H1 (cell line): ENCODE measurements at regions not wholly inside any gene's neighbourhood (a gene's known extent, or its start where the extent isn't known, plus 50 kb on each side); places are given as distances from the start of the nearest gene placed in this dataset.

Source experiments
- EZH2 ChIP-seq: fragments of 200-600 bp; sonication (generic); IDR thresholded peaks from 2 replicates; pipeline ENCODE4 v1.7.1; 2012; ENCODE audit warnings: low read depth, mild to moderate bottlenecking, moderate library complexity, low read length, inconsistent platforms; ENCODE audit not compliant: severe bottlenecking
- HDAC2 ChIP-seq, 2 experiments: fragments of 300-600 bp in 1 of 2; sonication (generic) in 1 of 2; IDR thresholded peaks; 2 replicates each; pipeline ENCODE4 v1.6.1; 2011 to 2012; ENCODE audit warnings: low read depth in 2 of 2, low read length in 2 of 2, mild to moderate bottlenecking in 2 of 2, moderate library complexity in 2 of 2, borderline replicate concordance in 1 of 2, inconsistent platforms in 1 of 2

- no peak for TF ChIP-seq EZH2
- TF ChIP-seq HDAC2 (IDR thresholded peaks at IDR 0.05; ENCODE audit: borderline replicate concordance in 1 of 2, low read depth in 2 of 2, low read length in 2 of 2) = no peak
Measured at GRCh38 chr20:23201658-23202057, 115.5 kb upstream of the CD93 start.
